ENCODE measurements at regions not wholly inside any gene's neighbourhood (a gene's known extent, or its start where the extent isn't known, plus 50 kb on each side); places are given as distances from the start of the nearest gene placed in this dataset.

DNA sequence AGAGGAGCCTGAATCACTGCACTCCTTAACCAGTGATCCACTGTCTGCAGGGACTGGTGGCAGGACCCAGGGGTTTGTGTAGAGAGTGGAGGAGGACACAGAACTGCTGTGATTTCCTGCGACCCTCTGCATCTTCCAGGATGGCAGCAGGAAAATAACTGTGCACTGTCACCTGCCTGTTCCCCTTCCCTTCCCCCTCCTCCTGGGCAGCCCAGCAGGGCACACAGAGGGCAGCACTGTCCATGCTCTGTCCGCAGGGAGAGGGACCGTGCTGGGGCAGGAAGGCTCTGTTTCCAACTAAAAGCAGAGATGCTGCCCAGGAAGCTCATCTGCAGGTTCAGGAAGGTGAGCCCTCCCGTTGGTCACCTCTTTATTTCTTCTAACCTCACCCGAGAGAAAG is 168.7 kb downstream of the ZBTB18 start:
- no peak overlapping the region for H3K27ac ChIP-seq (ENCODE audit: low read depth in 1 of 2, low read length in 2 of 2)
- no peaks in the 10 kb centered on the region for H3K4me1 ChIP-seq (ENCODE audit: control insufficient read depth in 4 of 4, insufficient read depth in 4 of 4, low read length in 3 of 4)
- no peaks in the 10 kb centered on the region for H3K9me3 ChIP-seq (ENCODE audit: control insufficient read depth in 4 of 4, low read length in 3 of 4)
- DNase-seq (ENCODE audit: low spot score): no peak
- 79% methylated on average over 5 of the region's 5 CpGs for WGBS
- H3K4me3 ChIP-seq (ENCODE audit: low read depth in 1 of 3, low read length in 3 of 3): no peak overlapping the region
- H3K27me3 ChIP-seq (ENCODE audit: control insufficient read depth in 4 of 4, insufficient read depth in 4 of 4, low read length in 3 of 4): no peaks in the 10 kb centered on the region
- no peak for TF ChIP-seq FOXA2 (IDR thresholded peaks at IDR 0.05)
- H3K9ac ChIP-seq (ENCODE audit: low read depth in 1 of 2, low read length in 2 of 2): no peak overlapping the region
- H3K36me3 ChIP-seq (ENCODE audit: control insufficient read depth in 4 of 4, insufficient read depth in 3 of 4, low read depth in 1 of 4, low read length in 3 of 4): no peaks in the 10 kb centered on the region

- no peak overlapping the region for H3K27ac ChIP-seq (ENCODE audit: low read depth in 1 of 2, low read length in 2 of 2)
- DNase-seq (ENCODE audit: low spot score): no peak
- no peaks in the 10 kb centered on the region for H3K36me3 ChIP-seq (ENCODE audit: control insufficient read depth in 4 of 4, insufficient read depth in 3 of 4, low read depth in 1 of 4, low read length in 3 of 4)
- H3K27me3 ChIP-seq (ENCODE audit: control insufficient read depth in 4 of 4, insufficient read depth in 4 of 4, low read length in 3 of 4): no peaks in the 10 kb centered on the region
- no peak overlapping the region for H3K9ac ChIP-seq (ENCODE audit: low read depth in 1 of 2, low read length in 2 of 2)
- no peaks in the 10 kb centered on the region for H3K4me1 ChIP-seq (ENCODE audit: control insufficient read depth in 4 of 4, insufficient read depth in 4 of 4, low read length in 3 of 4)
- 76% methylated on average over 3 of the region's 3 CpGs for WGBS
- TF ChIP-seq JUND (IDR thresholded peaks at IDR 0.05) (no peak), HNF4A (conservative IDR thresholded peaks at IDR 0.05) (no peak), CTCF (IDR thresholded peaks at IDR 0.05; ENCODE audit: low read depth, low read length, missing input control) (no peak), RAD21 (IDR thresholded peaks at IDR 0.05) (no peak), TAF1 (conservative IDR thresholded peaks at IDR 0.05) (no peak), YY1 (IDR thresholded peaks at IDR 0.05) (no peak), FOXA1 (IDR thresholded peaks at IDR 0.05) (no peak), FOXA2 (IDR thresholded peaks at IDR 0.05) (no peak), SP1 (IDR thresholded peaks at IDR 0.05) (no peak), RXRA (IDR thresholded peaks at IDR 0.05) (no peak), EGR1 (IDR thresholded peaks at IDR 0.05; ENCODE audit: low read depth in 2 of 2) (no peak), GABPA (IDR thresholded peaks at IDR 0.05 in 1 of 2, conservative IDR thresholded peaks at IDR 0.05 in 1 of 2) (no peak), HNF4G (IDR thresholded peaks at IDR 0.05) (no peak)
- TF ChIP-seq, protein P1, sequence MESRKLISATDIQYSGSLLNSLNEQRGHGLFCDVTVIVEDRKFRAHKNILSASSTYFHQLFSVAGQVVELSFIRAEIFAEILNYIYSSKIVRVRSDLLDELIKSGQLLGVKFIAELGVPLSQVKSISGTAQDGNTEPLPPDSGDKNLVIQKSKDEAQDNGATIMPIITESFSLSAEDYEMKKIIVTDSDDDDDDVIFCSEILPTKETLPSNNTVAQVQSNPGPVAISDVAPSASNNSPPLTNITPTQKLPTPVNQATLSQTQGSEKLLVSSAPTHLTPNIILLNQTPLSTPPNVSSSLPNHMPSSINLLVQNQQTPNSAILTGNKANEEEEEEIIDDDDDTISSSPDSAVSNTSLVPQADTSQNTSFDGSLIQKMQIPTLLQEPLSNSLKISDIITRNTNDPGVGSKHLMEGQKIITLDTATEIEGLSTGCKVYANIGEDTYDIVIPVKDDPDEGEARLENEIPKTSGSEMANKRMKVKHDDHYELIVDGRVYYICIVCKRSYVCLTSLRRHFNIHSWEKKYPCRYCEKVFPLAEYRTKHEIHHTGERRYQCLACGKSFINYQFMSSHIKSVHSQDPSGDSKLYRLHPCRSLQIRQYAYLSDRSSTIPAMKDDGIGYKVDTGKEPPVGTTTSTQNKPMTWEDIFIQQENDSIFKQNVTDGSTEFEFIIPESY (IDR thresholded peaks at IDR 0.05): no peak
- TF ChIP-seq, protein P2, sequence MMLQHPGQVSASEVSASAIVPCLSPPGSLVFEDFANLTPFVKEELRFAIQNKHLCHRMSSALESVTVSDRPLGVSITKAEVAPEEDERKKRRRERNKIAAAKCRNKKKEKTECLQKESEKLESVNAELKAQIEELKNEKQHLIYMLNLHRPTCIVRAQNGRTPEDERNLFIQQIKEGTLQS (IDR thresholded peaks at IDR 0.05): no peak
- TF ChIP-seq, protein P3, sequence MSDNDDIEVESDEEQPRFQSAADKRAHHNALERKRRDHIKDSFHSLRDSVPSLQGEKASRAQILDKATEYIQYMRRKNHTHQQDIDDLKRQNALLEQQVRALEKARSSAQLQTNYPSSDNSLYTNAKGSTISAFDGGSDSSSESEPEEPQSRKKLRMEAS (IDR thresholded peaks at IDR 0.05): no peak
- TF ChIP-seq, protein P4, sequence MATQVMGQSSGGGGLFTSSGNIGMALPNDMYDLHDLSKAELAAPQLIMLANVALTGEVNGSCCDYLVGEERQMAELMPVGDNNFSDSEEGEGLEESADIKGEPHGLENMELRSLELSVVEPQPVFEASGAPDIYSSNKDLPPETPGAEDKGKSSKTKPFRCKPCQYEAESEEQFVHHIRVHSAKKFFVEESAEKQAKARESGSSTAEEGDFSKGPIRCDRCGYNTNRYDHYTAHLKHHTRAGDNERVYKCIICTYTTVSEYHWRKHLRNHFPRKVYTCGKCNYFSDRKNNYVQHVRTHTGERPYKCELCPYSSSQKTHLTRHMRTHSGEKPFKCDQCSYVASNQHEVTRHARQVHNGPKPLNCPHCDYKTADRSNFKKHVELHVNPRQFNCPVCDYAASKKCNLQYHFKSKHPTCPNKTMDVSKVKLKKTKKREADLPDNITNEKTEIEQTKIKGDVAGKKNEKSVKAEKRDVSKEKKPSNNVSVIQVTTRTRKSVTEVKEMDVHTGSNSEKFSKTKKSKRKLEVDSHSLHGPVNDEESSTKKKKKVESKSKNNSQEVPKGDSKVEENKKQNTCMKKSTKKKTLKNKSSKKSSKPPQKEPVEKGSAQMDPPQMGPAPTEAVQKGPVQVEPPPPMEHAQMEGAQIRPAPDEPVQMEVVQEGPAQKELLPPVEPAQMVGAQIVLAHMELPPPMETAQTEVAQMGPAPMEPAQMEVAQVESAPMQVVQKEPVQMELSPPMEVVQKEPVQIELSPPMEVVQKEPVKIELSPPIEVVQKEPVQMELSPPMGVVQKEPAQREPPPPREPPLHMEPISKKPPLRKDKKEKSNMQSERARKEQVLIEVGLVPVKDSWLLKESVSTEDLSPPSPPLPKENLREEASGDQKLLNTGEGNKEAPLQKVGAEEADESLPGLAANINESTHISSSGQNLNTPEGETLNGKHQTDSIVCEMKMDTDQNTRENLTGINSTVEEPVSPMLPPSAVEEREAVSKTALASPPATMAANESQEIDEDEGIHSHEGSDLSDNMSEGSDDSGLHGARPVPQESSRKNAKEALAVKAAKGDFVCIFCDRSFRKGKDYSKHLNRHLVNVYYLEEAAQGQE (IDR thresholded peaks at IDR 0.05): no peak
- no peaks in the 10 kb centered on the region for H3K9me3 ChIP-seq (ENCODE audit: control insufficient read depth in 4 of 4, low read length in 3 of 4)
- H3K4me3 ChIP-seq (ENCODE audit: low read depth in 1 of 3, low read length in 3 of 3): no peak overlapping the region
Observed at GRCh38 chr1:244220410-244220809, 169.3 kb downstream of the ZBTB18 start.

All from liver (tissue), 8 donors.